HepG2 (cell line): ENCODE measurements at regions not wholly inside any gene's neighbourhood (a gene's known extent, or its start where the extent isn't known, plus 50 kb on each side); places are given as distances from the start of the nearest gene placed in this dataset.
A peak's percentile ranks its signal among the peaks of the same experiment; 100 is the strongest.

Source experiments
- AKAP8 ChIP-seq: sonication (generic); formaldehyde crosslinking; IDR thresholded peaks from 2 replicates; pipeline ENCODE4 v1.5.1; 2020; ENCODE audit warnings: mild to moderate bottlenecking, missing genetic modification reagents
- ATF5 ChIP-seq: sonication (generic); formaldehyde crosslinking; IDR thresholded peaks from 2 replicates; pipeline ENCODE4 v1.4.0; 2020; ENCODE audit warnings: mild to moderate bottlenecking, low read depth, missing genetic modification reagents
- KLF11 ChIP-seq: IDR thresholded peaks from 2 replicates; pipeline ENCODE4 v1.6.1; 2016; ENCODE audit warnings: missing compliant biosample characterization
- KLF16 ChIP-seq, 2 experiments: sonication (generic) in 1 of 2; formaldehyde crosslinking in 1 of 2; IDR thresholded peaks; 2 replicates each; pipeline versions ENCODE4 v1.6.1 to v1.8.0; 2016 to 2023; ENCODE audit warnings: missing genetic modification reagents in 2 of 2, missing compliant biosample characterization in 1 of 2
- SMC3 ChIP-seq: IDR thresholded peaks from 2 replicates; pipeline ENCODE4 v1.6.1; 2011; ENCODE audit warnings: low read length, improper control_type of control experiment
- TARDBP ChIP-seq: sonication (generic); formaldehyde crosslinking; IDR thresholded peaks from 2 replicates; pipeline ENCODE4 v1.8.0; 2022; ENCODE audit warnings: mild to moderate bottlenecking, missing genetic modification reagents
- ZNF367 ChIP-seq: sonication (generic); formaldehyde crosslinking; IDR thresholded peaks from 2 replicates; pipeline ENCODE4 v1.4.0; 2020; ENCODE audit warnings: missing genetic modification reagents, borderline replicate concordance
- TF ChIP-seq, protein P1 (sequence below): sonication (generic); formaldehyde crosslinking; IDR thresholded peaks from 2 replicates; pipeline ENCODE4 v1.4.0; 2020; ENCODE audit warnings: missing genetic modification reagents, borderline replicate concordance
- TF ChIP-seq, protein P2 (sequence below): IDR thresholded peaks from 2 replicates; pipeline ENCODE4 v1.6.1; 2012; ENCODE audit warnings: inconsistent platforms
- TF ChIP-seq, protein P3 (sequence below): sonication (generic); formaldehyde crosslinking; IDR thresholded peaks from 2 replicates; pipeline ENCODE4 v1.4.0; 2020; ENCODE audit warnings: missing genetic modification reagents, borderline replicate concordance

GRCh38 chr2:67309281-67309680 lies 87.9 kb upstream of the ETAA1 start (continued):
- TF ChIP-seq ATF5 (CRISPR knock-in tag), result no peak
- TF ChIP-seq TARDBP (CRISPR knock-in tag), result peak; percentile 79; the same call in 1 of the 2 replicates
- no peak for TF ChIP-seq KLF11
- TF ChIP-seq, protein P1, sequence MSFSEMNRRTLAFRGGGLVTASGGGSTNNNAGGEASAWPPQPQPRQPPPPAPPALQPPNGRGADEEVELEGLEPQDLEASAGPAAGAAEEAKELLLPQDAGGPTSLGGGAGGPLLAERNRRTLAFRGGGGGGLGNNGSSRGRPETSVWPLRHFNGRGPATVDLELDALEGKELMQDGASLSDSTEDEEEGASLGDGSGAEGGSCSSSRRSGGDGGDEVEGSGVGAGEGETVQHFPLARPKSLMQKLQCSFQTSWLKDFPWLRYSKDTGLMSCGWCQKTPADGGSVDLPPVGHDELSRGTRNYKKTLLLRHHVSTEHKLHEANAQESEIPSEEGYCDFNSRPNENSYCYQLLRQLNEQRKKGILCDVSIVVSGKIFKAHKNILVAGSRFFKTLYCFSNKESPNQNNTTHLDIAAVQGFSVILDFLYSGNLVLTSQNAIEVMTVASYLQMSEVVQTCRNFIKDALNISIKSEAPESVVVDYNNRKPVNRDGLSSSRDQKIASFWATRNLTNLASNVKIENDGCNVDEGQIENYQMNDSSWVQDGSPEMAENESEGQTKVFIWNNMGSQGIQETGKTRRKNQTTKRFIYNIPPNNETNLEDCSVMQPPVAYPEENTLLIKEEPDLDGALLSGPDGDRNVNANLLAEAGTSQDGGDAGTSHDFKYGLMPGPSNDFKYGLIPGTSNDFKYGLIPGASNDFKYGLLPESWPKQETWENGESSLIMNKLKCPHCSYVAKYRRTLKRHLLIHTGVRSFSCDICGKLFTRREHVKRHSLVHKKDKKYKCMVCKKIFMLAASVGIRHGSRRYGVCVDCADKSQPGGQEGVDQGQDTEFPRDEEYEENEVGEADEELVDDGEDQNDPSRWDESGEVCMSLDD (CRISPR knock-in tag), result no peak
- TF ChIP-seq, protein P2, sequence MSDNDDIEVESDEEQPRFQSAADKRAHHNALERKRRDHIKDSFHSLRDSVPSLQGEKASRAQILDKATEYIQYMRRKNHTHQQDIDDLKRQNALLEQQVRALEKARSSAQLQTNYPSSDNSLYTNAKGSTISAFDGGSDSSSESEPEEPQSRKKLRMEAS, result 0 out of 2 replicates have a peak, but pooled peaks have one; percentile 29
- TF ChIP-seq ZNF367, result no peak
- TF ChIP-seq AKAP8 (CRISPR knock-in tag), result no peak
- TF ChIP-seq KLF16 (CRISPR knock-in tag; IDR thresholded peaks at IDR 0.05), result peak in 1 of 2 experiments; percentile 71; a peak in 1 of 4 replicates
- TF ChIP-seq, protein P3, sequence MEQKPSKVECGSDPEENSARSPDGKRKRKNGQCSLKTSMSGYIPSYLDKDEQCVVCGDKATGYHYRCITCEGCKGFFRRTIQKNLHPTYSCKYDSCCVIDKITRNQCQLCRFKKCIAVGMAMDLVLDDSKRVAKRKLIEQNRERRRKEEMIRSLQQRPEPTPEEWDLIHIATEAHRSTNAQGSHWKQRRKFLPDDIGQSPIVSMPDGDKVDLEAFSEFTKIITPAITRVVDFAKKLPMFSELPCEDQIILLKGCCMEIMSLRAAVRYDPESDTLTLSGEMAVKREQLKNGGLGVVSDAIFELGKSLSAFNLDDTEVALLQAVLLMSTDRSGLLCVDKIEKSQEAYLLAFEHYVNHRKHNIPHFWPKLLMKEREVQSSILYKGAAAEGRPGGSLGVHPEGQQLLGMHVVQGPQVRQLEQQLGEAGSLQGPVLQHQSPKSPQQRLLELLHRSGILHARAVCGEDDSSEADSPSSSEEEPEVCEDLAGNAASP (CRISPR knock-in tag), result peak; percentile 71; the same call in 1 of the 2 replicates
- TF ChIP-seq SMC3, result 0 out of 2 replicates have a peak, but pooled peaks have one; percentile 11
- TF ChIP-seq, all 625 proteins: peak for 136
